ENCODE measurements at regions not wholly inside any gene's neighbourhood (a gene's known extent, or its start where the extent isn't known, plus 50 kb on each side); places are given as distances from the start of the nearest gene placed in this dataset.
"Not testable (repeated sequence)": the region's sequence is repeated elsewhere in the genome, so short reads cannot be mapped to it uniquely, and the experiment has no call there.

DNA sequence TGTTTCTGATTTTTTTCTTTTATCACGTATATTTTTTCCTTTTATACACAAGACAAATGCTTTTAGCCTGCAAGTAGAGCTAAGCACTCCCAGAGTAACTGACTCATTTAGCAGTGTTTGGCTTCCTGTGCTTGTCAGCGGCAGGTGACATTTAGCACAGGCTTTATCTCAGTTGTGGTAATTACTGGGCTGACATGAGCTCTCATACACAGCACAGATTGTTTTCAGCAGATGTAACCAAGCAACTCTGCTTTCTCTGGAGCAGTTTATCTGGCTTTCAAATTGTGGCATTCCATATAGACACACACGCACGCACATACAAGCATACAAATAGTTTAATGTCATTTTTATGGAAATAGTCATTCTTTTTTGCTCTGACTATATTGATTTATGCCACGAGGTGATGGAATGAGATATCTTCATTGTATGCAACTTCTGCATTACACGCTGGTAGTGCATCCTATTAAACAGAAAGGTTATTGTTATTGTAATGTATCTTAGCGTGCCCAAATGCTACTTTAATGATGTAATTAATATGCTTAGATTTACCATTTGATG, 379.0 kb upstream of the GRAMD2B start:
- no peak for DNase-seq
- peak; percentile 98 to 99 for ATAC-seq

DNA sequence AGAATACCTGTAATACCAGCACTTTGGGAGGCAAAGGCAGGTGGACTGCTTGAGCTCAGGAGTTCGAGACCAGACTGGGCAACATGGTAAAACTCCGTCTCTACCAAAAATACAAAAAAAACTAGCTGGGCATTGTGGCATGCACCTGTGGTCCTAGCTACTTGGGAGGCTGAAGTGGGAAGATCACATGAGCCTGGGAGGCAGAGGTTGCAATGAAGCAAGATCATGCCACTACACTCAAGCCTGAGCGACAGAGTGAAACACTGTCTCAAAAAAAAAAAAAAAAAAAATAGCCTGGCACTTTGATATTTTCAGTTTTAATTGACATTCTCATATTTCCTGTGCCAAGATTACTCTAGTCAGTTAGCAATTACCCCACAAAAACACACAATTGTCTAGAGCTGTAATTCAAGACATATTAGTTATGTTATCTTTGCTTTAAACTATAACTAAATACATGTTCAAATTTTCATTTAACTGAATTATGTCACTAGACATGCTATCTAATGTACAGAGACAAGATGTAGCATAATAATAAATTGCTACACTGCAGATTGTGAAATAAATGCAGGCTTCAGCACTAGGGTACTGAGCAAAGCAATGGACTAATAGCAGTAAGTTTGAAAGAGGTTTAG, 378.2 kb upstream of the GRAMD2B start:
- intact Hi-C loops (cut with DNase I) = no loop called here
- ATAC-seq (peak in 1 of 2 donors; percentile 20), DNase-seq (no peak)

More for the DNA sequence above, 379.0 kb upstream of the GRAMD2B start:
- intact Hi-C loops (cut with DNase I) = no loop called here

DNA sequence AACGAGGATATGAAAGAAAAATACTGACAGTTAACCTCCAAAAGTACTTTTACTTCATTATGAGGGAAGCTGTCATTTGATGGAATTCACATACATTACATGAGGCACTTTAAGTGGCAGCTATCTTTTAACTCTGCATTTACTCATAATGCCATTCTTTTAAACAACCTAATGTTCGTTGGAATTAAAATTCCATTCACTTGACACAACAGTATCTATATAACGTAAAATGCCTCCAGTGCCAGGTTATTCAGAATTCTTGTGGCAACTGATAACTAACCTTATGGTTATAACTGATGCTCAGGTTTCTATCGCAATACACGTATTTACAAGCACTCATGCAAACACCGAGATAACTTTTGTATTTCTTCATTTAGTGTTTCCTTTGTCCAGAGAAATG, 376.9 kb upstream of the GRAMD2B start:
- intact Hi-C loops (cut with DNase I) = no loop called here
- DNase-seq (no peak), ATAC-seq (no peak)

DNA sequence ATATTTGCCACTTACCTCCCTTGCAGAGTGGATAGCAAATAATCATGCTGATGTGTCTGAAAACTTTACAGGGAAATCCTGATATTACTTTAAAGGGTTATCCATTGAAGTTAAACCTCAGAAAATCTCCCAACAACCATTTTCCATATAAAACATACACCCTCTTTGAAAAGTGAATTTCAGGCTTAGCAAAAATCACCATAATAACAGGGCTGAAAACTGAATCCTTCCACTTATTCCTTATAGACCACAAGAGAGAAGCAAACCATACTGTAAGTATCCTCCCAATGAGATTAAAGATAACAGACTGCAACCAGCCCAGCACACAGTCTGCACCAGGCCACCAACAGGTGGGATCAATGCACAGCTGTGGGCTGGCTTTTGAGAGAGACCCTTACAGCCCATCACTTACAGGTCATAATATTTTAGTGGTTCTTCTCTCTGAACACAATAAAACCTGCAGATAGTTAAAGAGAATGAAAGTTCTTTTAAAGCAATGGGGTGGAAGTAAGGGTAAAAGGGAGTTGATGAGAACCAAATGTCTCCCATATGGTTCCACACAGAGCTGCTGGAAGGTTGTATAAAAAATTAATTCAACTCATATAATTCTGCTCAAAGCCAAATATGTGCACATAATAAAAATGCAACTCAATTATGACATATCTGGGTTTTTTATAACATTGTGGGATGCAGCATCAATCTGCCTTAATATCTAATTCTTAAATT, 376.2 kb upstream of the GRAMD2B start:
- no peak for ATAC-seq

GRCh38 chr5:126052120-126052519, 371.1 kb upstream of the GRAMD2B start:
- intact Hi-C loops (cut with DNase I) = no loop called here
- DNase-seq (no peak), ATAC-seq (no peak)

More for the DNA sequence above, 376.2 kb upstream of the GRAMD2B start:
- no peak for DNase-seq
- intact Hi-C loops (cut with DNase I) = no loop called here

- DNase-seq (no peak), ATAC-seq (no peak)
- intact Hi-C loops (cut with DNase I) = no loop called here
Observed at GRCh38 chr5:126052791-126053190, 370.4 kb upstream of the GRAMD2B start.

GRCh38 chr5:126053630-126054029, 369.6 kb upstream of the GRAMD2B start:
- no peak for ATAC-seq
- intact Hi-C loops (cut with DNase I) = no loop called here
- no peak for DNase-seq

DNA sequence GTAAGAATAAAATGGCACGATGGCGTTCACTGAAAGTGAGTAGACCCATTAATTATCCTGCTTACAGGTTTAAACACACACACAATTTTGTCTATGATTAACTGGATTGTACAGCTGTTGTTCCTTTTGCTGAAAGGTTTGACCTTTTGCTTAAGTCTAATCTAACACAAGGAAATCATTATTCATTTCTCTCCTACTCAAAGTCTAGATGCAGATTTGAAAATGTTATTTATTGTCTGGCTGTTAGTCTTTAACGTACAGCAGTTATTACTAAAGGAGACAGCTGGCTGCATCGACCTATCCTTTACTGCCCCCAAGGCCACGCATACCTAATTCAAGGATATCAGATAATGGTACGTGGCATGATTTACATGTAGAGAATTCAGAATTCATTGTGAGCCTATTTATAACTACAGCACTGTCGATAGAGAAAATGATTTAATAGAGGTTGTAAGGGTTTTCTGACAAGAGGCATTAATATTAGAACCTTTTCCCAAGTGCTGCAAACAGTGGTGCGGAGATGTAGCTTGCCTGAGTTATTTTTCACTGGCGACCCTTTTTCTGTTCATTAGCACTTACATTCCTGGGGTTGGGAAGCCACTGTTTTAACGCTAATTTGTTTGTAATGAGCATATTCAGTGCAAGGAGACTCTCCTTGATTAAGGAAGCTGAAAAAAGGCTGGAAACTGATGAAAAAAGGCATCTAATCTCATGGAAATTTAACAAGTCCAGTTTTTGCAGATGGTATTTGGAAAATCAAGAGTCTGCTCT, 368.4 kb upstream of the GRAMD2B start:
- no peak for ATAC-seq
- intact Hi-C loops (cut with DNase I) = no loop called here

DNA sequence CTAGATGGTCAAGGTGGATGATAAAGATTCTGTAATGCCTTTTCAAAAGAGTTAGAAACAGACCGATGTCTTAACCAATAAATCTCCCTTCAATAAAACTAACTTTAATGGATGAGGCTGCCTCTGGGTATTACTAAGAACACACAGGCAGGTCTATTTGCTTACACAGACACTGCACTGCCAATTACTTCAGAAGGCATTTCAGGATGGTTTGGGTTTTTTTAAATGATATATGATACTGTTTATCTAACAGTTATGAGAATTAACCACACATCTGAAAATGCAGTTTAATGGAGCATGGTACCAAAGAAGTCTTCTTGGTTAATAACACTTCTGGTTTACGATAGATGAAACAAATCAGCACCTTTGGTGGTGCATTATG, 367.9 kb upstream of the GRAMD2B start:
- DNase-seq = no peak
- intact Hi-C loops (cut with DNase I) = no loop called here
- no peak for ATAC-seq

More for the DNA sequence above, 368.4 kb upstream of the GRAMD2B start:
- no peak for DNase-seq

DNA sequence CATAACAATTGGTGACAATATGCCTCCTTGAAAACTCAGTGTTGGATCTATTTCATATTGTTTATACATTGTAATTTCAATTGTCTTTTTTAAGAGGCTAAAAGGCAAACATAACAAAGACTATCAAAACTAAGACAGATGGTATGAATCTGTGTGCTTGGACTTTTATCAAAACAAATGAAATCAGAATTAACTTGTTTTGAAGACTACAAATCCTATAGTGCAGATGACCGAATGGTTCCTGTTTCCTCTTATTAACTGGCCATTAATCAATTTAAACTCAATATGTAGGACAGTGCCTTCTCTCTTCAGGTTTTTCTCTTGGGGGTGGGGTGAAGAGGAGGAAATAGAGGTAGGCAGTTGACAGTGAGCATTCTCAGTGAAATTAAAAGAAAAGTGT, 366.9 kb upstream of the GRAMD2B start:
- ATAC-seq (no peak), DNase-seq (no peak)
- intact Hi-C loops (cut with DNase I) = no loop called here

DNA sequence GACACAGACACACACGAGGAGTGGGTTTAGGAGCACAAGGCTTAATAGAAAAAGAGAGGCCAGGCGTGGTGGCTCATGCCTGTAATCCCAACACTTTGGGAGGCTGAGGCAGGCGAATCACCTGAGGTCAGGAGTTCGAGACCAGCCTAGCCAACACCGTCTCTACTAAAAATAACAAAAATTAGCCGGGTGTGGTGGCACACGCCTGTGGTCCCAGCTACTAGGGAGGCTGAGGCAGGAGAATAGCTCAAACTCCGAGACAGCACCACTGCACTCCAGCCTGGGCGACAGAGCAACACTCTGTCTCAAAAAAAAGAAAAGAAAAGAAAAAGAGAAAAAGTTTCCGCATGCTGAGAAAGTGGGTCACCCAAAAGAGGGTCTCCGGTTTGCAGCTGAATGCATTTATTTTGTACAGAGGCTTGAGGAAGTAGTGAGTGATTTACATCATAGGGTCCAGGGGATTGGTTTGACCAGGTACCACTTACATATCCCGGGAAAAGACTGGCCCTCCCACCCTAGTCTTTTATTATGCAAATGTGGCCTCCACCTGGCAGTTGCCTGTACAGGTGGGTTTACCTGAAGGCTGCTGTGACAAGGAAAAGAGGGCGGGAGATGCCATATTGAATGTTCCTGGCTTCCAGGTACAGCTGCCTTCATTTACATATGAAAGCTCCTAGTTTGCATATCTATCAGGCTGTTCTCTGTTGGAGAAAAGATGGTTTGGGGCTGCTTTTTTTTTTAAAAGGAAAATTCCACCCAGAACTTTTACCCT, 366.2 kb upstream of the GRAMD2B start:
- intact Hi-C loops (cut with DNase I) = no loop called here
- no peak for DNase-seq
- no peak for ATAC-seq

DNA sequence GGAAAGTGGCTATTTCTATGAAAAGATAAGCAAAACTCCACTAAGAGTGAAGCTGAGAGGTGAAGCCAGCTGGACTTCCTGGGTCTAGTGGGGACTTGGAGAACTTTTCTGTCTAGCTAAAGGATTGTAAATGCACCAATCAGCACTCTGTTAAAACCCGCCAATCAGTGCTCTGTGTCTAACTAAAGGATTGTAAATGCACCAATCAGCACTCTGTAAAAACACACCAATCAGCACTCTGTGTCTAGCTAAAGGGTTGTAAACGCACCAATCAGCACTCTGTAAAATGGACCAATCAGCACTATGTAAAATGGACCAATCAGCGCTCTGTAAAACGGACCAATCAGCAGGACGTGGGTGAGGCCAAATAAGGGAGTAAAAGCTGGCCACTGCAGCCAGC, 364.8 kb upstream of the GRAMD2B start:
- DNase-seq; ATAC-seq; intact Hi-C loops (cut with DNase I): not testable (repeated sequence)

DNA sequence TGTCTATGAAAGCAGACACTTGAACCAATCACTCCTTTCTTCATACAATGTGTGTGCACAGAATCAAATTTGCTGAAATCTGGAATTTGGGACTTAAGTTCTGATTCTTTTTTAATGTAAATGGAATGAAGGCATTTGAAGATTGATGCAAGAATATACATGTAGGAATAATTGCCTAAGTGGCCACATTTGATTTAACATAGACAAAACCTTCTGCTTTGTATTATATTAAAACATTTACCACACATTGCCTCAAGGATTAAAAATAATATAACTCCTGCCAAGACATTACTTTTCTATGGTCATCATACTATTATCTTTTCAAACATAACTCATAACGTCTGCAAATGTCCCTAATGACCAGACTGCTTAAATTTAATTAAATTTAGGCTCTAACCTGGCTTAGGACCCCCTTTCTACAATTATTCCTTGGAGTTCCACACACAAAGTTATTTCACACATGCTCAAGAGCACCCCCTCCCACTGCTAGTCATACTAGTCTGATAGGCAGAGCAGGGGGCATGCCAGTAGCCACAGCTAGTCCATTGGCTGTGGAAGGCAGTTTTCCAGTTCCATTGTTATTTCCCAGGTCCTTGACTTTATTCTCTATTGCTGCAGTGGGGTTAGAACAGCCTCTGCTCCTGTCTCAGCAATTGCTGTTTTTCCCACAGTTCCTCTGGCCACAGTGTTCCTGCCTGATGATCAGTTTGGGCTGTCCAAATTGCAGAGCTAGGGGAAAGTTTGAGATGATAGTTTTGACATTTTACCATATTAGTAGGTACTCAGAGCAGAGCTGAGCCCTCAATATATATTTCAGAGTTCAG, 360.6 kb upstream of the GRAMD2B start:
- ATAC-seq (peak in 1 of 2 donors; percentile 16), DNase-seq (no peak)
- intact Hi-C loops (cut with DNase I) = no loop called here

- intact Hi-C loops (cut with DNase I) = no loop called here
- ATAC-seq (no peak), DNase-seq (no peak)
Observed at GRCh38 chr5:126065061-126065460, 358.1 kb upstream of the GRAMD2B start.

DNA sequence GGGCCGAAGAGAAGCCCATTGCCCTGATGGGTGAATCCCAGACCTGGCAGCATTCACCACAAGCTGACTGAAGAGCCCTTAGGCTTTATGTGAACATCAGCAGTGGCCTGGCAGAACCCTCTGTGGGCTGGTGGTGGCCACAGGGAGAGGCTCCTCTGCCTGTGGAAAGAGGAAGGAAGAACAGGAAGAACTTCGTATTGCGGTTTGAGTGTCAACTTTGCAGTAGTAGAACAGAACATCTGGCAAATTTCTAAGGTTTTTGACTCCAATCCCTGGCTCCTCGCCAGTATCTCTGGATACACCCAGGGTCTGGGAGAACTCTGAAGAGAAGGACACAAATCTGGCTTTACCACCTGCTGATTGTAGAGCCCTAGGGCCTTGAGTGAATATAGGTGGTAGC, 356.4 kb upstream of the GRAMD2B start:
- DNase-seq = no peak
- intact Hi-C loops (cut with DNase I) = no loop called here
- no peak for ATAC-seq

GRCh38 chr5:126067404-126067803, 355.8 kb upstream of the GRAMD2B start:
- intact Hi-C loops (cut with DNase I) = no loop called here
- ATAC-seq (no peak), DNase-seq (no peak)

GRCh38 chr5:126069329-126069728, 353.9 kb upstream of the GRAMD2B start:
- intact Hi-C loops (cut with DNase I) = no loop called here
- ATAC-seq = no peak
- no peak for DNase-seq

DNA sequence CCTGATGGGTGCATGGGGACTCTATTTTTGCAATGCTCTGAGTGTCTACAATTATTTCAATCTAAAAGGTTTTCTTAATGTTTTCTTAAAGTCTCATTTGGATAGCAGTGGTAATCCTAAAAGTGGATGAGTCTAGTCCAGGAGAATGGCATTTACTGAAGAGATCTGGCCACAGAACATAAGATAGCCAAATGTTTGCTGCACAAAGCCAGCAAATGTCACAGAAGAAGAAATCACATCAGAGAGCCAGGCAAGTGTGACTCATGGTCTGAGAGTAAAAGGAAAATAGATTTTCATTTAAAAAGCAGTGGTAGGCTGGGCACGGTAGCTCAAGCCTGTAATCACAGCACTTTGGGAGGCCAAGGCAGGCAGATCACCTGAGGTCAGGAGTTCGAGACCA, 352.7 kb upstream of the GRAMD2B start:
- intact Hi-C loops (cut with DNase I) = no loop called here
- no peak for ATAC-seq
- no peak for DNase-seq

Measured in left cardiac atrium (tissue), 4 donors.